GM18909 (cell line): ENCODE measurements at regions not wholly inside any gene's neighbourhood (a gene's known extent, or its start where the extent isn't known, plus 50 kb on each side); places are given as distances from the start of the nearest gene placed in this dataset.

Source experiments
- ATAC-seq: cut with Tn5 transposase; IDR thresholded peaks from one replicate; pipeline ENCODE4 v1.9.1; 2021; ENCODE audit warnings: mild to moderate bottlenecking; ENCODE audit not compliant: unreplicated experiment, poor library complexity

DNA sequence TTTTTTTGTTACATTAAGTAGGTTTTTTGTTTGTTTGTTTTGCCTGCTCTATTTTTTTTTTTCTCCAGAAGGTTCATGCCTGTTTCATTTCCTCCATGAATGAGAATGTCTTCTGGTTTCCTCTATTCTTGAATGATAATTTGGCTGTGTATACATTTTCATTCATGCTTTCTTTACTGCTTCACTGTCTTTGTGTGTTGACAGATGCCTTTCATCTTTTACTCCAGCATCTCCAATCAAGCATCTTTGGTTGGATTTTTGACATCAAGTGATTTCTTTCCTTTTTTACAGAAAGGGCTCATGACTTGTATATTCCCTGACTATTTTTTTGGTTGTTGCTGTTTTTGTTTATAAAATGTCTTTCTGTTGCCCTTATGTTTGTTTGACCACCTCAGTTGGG, 156.5 kb downstream of the MDFIC start:
- ATAC-seq: no peak

GRCh38 chr7:115070311-115070710, 148.4 kb downstream of the MDFIC start:
- no peak for ATAC-seq
